Activated CD8-positive, alpha-beta memory T cell treated with anti-CD3 and anti-CD28 coated beads for 4 hours (primary cell): ENCODE measurements at regions not wholly inside any gene's neighbourhood (a gene's known extent, or its start where the extent isn't known, plus 50 kb on each side); places are given as distances from the start of the nearest gene placed in this dataset.
"Not testable (repeated sequence)": the region's sequence is repeated elsewhere in the genome, so short reads cannot be mapped to it uniquely, and the experiment has no call there.

Experiments
- DNase-seq, 2 donors: peaks; one replicate each; pipeline ENCODE4 v3.0.0-alpha.2; 2020; ENCODE audit warnings: low read depth in 2 of 2

DNA sequence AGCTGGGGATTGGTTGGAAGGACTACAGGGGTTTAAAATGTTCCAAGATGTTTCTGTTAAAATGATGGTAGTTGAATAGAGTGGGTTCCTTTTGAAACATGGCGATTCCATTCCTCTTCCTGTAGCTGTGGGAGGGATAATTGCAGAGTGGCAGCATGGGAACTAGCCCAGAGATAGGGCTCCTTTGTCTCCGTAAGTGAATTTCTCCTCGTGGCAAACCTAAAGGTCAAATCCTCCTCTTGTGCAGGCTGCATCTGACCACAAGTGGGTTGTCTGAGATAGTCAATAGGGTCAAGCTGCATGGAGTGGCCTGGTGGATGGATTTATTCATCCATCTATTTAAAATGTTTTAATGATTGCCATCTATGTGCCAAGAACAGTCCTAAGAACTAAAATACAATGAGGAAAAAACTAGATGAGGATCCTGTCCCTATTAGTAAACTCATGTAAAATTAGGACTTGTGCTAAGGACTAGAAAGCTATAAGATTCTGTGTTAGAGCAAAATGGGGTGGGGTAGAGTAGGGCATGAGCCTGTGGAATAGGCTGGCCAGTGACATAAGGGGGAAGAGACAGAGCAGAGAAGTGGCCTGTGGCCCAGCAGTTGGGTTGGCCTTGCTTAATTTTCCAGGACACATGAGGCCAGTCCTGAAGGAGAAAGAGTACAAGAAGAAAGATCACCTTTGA is 89.1 kb upstream of the IVNS1ABP start:
- DNase-seq, result no peak

DNA sequence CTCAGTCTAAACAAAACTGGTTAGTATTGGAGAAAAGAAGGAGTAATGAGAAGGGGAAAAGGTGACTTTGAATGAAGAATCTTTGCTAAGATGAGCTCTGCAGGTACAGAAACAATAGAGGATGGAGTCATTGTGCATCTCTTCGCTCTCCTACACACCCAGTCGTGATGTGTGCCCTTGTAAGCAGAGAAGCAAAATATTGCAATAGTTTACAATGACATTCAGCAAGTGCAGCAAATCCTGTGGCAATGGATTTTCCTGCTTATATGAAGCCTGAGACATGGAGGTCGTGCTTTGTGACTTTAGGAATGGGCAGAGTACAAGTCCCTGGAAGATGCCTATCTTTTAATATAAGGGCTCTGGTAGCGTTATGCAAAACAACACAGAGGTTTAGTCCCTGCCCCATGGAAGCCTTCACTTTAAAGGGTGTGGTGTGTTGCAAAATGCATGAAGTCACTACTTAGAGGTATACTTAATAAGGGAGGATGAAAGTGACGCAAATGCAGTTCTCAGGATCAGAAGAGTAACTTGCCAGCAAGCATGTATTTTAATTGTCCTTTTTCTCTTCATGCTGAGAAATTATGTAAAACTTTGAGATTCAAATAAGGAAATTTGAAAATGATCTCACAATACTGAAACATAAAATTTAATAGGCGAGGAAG is 88.0 kb upstream of the IVNS1ABP start:
- no peak for DNase-seq

DNA sequence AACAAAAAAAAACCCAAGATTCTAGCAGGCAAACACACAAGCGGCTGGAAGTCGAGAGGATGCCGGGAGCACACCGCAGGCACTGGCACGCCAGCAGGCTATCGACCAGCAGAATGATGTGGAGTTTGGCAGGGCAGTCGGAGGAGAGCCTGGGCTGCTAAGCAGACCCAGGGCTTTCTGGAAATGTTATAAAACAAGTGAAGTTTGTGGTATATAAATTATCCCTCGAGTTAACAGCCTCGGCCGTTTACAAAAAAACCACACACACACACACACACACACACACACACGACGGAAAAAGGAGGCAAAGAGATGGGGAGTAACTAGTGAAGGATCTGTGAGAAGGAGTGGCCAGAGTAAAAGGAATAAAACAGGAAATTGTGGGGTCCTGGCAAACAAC is 87.2 kb upstream of the IVNS1ABP start:
- no peak for DNase-seq

DNA sequence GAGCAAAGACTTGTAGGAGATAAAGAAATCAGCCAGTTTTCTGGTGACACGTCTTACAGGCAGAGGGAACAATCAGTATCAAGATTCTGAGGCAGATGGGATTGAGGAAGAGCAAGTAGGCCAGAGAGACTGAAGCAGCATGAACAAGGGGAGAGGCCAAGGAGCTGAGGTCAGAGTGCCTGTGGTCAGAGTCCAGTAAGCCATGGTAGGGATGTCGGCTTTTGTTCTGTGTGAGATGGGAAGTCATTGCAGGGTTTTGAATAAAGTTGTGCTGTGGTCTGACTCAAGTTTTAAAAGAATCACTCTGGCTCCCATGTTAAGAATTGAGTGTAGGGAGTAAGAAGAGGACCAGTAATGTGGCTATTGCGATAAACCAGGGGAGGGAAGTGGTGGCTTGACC is 85.9 kb upstream of the IVNS1ABP start:
- DNase-seq, result no peak

DNA sequence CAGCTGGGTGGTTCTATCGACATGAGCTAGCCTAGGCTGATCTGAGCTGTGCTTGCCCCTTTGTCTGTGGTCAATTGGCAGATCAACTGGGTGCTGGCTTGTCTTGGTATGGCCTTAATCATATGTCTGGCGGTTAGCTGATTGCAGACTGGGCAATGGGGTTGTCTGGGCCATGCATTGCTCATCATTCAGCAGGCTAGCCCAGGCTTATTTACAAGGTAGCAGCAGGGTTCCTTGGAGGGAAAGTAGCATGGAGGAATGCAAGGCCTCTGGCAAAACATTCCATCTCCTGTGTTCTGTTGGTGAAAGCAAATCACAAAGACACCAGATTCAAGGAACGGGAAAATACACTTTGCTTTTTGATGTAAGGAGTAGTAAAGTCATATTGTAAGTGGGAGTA is 84.0 kb upstream of the IVNS1ABP start:
- no peak for DNase-seq

DNA sequence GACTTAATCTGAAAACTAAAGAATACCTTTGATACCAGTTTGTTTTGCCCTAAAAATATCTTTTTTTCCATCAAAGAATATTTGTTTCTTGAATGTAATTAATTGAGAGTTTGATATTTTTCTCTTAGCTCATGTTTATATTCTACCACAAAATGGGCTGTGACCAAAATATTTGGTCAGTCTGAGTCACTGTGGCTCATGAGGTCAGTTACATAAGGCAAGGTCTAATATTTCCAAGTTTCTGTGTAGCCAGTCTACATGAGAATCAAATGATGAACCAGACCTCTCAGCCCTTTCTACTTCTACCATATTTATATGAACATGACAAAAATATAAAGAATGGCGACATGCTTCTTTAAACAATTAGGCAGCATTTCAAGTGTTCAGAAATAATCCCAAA is 83.0 kb upstream of the IVNS1ABP start:
- no peak for DNase-seq

DNA sequence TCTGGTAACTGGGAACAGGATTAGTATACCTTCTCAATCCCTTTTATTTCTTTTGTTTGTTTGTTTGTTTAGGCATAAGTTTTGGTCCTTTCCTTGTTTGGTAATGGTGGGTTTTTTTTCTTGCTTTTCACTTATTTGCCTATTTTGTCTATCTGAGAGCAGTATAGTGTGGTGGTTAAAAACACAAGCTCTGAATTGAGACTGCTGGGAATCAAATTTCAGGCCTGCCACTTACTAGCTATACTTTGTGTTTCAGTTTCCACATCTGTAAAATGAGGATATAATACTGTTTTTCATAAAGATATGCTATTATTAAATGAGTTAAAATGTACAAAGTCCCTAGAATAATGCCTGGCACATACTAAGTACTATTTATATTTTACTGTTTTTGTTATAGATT is 81.6 kb upstream of the IVNS1ABP start:
- no peak for DNase-seq

DNA sequence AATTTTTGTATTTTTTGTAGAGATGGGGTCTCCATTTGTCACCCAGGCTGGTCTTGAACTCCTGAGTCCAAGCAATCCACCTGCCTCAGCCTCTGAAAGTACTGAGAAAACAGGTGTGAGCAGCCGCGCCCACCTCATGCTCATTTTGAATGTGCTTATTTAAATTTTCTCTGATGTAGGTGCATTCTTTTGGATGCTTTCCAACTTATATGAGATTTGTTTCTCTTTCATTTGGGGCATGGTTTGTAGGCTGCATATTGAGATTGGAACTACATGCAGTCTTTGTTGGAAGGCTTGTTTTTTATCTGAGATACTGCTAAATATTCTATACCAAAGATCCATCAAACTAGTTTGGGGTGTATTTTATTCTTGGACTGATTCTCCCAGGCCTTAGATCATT is 81.0 kb upstream of the IVNS1ABP start:
- no peak for DNase-seq

DNA sequence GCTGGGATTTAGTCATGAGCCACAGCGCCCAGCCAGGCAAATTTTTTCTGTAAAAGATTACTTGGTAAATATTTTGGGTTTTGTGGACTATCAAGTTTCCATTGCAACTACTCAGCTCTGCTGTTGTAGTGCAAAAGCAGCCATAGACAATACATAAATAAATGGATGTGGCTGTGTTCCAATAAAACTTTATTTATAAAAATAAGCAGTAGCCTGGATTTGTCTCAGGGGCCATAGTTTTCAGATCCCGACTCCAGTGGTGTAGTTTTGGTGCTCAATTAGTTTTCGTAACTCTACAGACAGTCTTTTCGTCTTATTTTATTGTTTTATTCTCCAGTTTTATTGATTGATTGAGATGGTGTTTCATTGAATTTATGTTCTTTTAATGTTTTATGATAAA is 80.1 kb upstream of the IVNS1ABP start:
- no peak for DNase-seq

GRCh38 chr1:185396126-185396525 is 79.1 kb upstream of the IVNS1ABP start:
- DNase-seq, result no peak

GRCh38 chr1:185393815-185394214 is 76.8 kb upstream of the IVNS1ABP start:
- DNase-seq, result no peak

- no peak for DNase-seq
Measured at GRCh38 chr1:185393205-185393604, 76.2 kb upstream of the IVNS1ABP start.

DNA sequence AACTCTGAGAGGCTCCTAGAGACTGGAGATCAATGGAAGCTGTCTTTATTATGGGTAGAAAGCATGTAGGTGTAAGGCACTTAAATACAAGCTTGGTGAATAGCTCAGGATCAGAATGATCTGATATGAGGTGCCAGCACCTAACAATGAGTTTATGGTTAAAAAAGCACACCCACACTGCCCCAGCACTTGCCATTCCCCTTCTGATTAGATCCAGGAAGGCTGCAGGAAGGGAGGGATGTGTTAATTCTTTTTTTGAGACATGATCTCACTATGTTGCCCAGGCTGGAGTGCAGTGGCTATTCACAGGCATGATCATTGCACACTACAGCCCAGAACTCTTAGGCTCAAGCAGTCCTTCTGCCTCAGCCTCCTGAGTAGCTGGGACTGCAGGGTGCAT is 71.8 kb upstream of the IVNS1ABP start:
- DNase-seq, result no peak

DNA sequence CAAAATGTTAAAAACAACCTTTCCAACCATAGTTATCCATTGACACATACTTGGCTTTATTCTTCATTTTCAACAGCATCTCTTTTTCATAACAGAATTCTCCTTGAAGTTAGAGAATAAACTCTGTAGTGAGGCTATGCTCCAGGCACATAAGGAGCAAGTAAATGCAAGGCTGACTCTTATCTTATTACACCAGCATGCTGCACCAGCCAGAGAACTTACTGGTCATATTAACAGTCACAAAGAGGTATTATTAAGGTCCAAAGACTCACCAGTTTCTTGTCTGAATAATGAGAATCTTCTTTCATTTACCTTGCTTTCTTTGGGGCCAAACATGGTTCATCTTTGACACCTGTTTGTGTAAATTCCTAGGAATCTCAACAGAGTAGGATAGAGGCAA is 71.3 kb upstream of the IVNS1ABP start:
- DNase-seq, result no peak

DNA sequence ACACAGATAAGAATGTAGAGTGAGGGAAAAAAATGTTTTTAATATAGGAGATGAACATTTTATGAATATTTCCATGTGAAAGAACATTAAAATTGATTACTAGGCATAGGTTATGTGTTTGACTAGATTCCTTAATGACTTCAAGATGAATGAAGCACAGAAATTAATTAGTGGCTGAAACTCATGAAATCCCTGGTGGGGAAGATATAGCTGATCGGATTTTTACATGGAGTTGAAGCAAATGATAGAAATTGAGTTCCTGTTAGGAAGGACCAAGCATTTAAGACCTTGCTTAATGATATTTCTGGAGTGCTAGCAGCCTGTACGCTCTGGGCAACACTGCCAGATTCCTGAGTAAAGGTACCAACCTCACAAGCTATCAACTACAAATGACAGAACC is 68.9 kb upstream of the IVNS1ABP start:
- no peak for DNase-seq

DNA sequence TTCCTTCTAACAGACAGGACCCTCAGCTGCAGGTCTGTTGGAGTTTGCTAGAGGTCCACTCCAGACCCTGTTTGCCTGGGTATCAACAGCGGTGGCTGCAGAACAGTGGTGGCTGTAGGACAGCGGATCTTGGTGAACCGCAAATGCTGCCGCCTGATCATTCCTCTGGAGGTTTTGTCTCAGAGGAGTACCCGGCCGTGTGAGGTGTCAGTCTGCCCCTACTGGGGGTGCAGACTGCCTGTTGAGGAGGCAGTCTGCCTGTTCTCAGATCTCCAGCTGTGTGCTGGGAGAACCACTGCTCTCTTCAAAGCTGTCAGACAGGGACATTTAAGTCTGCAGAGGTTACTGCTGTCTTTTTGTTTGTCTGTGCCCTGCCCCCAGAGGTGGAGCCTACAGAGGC is 66.8 kb upstream of the IVNS1ABP start:
- DNase-seq, result not testable (repeated sequence)

- DNase-seq, result no peak
Measured at GRCh38 chr1:185377831-185378230, 60.8 kb upstream of the IVNS1ABP start.

- no peak for DNase-seq
Measured at GRCh38 chr1:185376840-185377635, 60.0 kb upstream of the IVNS1ABP start.

DNA sequence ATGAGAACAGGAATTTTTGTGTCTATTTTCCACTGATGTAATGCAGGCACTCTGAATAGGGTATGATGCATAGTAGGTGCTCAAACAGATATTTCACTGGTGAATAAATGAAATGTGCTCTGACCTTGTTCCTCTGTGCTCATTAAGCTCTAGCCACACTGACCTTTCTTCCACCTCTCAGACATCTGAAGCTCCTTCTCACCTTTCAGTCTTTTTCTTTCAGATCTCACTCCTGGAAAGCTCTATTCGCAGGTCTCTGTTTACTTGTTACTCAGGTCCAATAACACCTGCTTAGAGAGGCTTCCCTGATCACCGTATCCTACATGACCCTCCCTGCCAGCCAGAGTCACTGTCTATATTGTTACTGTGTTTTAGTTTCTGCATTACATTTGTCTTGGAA is 59.2 kb upstream of the IVNS1ABP start:
- no peak for DNase-seq

GRCh38 chr1:185375583-185375982 is 58.5 kb upstream of the IVNS1ABP start:
- DNase-seq, result no peak

DNA sequence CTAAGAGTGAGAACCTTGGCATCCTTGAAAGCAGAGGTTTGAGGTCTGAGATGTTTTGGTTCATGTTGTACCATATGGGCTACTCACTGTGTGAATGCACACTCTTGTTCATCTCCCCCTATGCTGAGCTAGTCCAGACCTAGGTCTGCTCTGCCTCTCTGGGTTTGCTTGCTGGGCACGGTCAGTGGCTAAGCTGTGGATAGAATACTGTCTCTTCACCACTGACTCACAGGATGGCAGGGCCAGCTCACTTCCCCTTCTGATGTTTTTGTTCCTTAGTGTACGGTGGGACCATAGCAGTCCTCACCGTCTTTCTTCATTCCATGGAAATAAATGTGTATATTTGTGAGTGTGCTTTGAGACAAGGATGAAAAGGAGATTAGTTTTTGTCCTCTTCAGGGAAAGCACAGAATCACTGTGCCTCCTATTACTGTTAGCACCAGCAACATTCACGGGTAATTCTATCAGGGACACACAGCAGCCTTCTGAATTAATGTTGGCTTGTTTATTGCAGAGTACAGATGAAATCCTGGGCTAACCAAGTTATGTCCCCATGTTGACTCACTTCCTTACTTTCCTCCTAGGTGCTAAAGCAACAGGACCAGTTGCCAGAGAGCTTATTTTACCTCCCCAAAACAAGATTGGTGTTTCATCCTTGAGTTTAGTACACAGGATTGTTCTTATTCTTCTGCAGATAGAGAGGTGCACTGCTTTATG is 56.9 kb upstream of the IVNS1ABP start:
- DNase-seq, result no peak

GRCh38 chr1:185369786-185370185 is 52.7 kb upstream of the IVNS1ABP start:
- no peak for DNase-seq
